Nephron progenitor cell (in vitro differentiated cells): ENCODE measurements at regions not wholly inside any gene's neighbourhood (a gene's known extent, or its start where the extent isn't known, plus 50 kb on each side); places are given as distances from the start of the nearest gene placed in this dataset.

ENCODE experiments used
- DNase-seq: peaks from one replicate; pipeline ENCODE4 v3.0.0; 2021
- H3K27ac Mint-ChIP-seq: 2 replicates; pipeline ENCODE4 v1.8.0; 2021; ENCODE audit warnings: mild to moderate bottlenecking, moderate library complexity, mixed read lengths
- H3K27me3 Mint-ChIP-seq: 2 replicates; pipeline ENCODE4 v1.8.0; 2021; ENCODE audit warnings: mild to moderate bottlenecking, low read depth, mixed read lengths; ENCODE audit not compliant: poor library complexity
- H3K36me3 Mint-ChIP-seq: 2 replicates; pipeline ENCODE4 v1.8.0; 2021; ENCODE audit warnings: low read depth, mixed read lengths
- H3K4me1 Mint-ChIP-seq: 2 replicates; pipeline ENCODE4 v1.8.0; 2021; ENCODE audit warnings: mixed read lengths
- H3K4me3 Mint-ChIP-seq: 2 replicates; pipeline ENCODE4 v1.8.0; 2021; ENCODE audit warnings: mild to moderate bottlenecking, moderate library complexity, mixed read lengths
- H3K9me3 Mint-ChIP-seq: 2 replicates; pipeline ENCODE4 v1.8.0; 2021; ENCODE audit warnings: mild to moderate bottlenecking, moderate library complexity, mixed read lengths
- CTCF ChIP-seq: fragments of 200-600 bp; sonication (generic); IDR thresholded peaks from 2 replicates; pipeline ENCODE4 v1.5.0; 2021; ENCODE audit warnings: antibody characterized with exemption

- Mint-ChIP-seq H3K27me3 (no peaks in the 10 kb centered on the region), H3K4me3 (no peak overlapping the region), H3K36me3 (no peaks in the 10 kb centered on the region), H3K4me1 (peaks cover 10% of the 10 kb centered on the region), H3K9me3 (no peaks in the 10 kb centered on the region), H3K27ac (no peak overlapping the region)
- TF ChIP-seq CTCF, result no peak
- no peak for DNase-seq
These were observed 372.7 kb downstream of the ICE1 start for GRCh38 chr5:5795074-5795771.

GRCh38 chr5:5794118-5794560 is 371.7 kb downstream of the ICE1 start:
- no peak for TF ChIP-seq CTCF
- no peak overlapping the region for H3K27ac Mint-ChIP-seq
- no peak for DNase-seq
- no peak overlapping the region for H3K4me3 Mint-ChIP-seq
- no peaks in the 10 kb centered on the region for H3K9me3 Mint-ChIP-seq
- H3K36me3 Mint-ChIP-seq, result no peaks in the 10 kb centered on the region
- H3K27me3 Mint-ChIP-seq, result no peaks in the 10 kb centered on the region
- H3K4me1 Mint-ChIP-seq, result peaks cover 10% of the 10 kb centered on the region

- H3K27me3 Mint-ChIP-seq, result no peaks in the 10 kb centered on the region
- no peak overlapping the region for H3K4me3 Mint-ChIP-seq
- peaks cover 10% of the 10 kb centered on the region for H3K4me1 Mint-ChIP-seq
- H3K36me3 Mint-ChIP-seq, result no peaks in the 10 kb centered on the region
- H3K27ac Mint-ChIP-seq, result no peak overlapping the region
- no peaks in the 10 kb centered on the region for H3K9me3 Mint-ChIP-seq
- TF ChIP-seq CTCF, result no peak
- DNase-seq, result no peak
These were observed 371.0 kb downstream of the ICE1 start for GRCh38 chr5:5793242-5794117.

- Mint-ChIP-seq H3K27me3 (no peaks in the 10 kb centered on the region), H3K27ac (no peak overlapping the region), H3K4me1 (peaks cover 10% of the 10 kb centered on the region), H3K4me3 (no peak overlapping the region), H3K36me3 (no peaks in the 10 kb centered on the region), H3K9me3 (peaks cover 9% of the 10 kb centered on the region)
- no peak for TF ChIP-seq CTCF
- DNase-seq, result no peak
These were observed 369.6 kb downstream of the ICE1 start for GRCh38 chr5:5792106-5792505.

GRCh38 chr5:5788793-5789192 is 366.3 kb downstream of the ICE1 start:
- Mint-ChIP-seq H3K36me3 (peaks cover 5% of the 10 kb centered on the region), H3K9me3 (peaks cover 20% of the 10 kb centered on the region), H3K4me3 (no peak overlapping the region), H3K27me3 (peaks cover 8% of the 10 kb centered on the region), H3K27ac (no peak overlapping the region), H3K4me1 (peaks cover 14% of the 10 kb centered on the region)
- no peak for DNase-seq
- TF ChIP-seq CTCF, result no peak
